ENCODE measurements at regions not wholly inside any gene's neighbourhood (a gene's known extent, or its start where the extent isn't known, plus 50 kb on each side); places are given as distances from the start of the nearest gene placed in this dataset.

DNA sequence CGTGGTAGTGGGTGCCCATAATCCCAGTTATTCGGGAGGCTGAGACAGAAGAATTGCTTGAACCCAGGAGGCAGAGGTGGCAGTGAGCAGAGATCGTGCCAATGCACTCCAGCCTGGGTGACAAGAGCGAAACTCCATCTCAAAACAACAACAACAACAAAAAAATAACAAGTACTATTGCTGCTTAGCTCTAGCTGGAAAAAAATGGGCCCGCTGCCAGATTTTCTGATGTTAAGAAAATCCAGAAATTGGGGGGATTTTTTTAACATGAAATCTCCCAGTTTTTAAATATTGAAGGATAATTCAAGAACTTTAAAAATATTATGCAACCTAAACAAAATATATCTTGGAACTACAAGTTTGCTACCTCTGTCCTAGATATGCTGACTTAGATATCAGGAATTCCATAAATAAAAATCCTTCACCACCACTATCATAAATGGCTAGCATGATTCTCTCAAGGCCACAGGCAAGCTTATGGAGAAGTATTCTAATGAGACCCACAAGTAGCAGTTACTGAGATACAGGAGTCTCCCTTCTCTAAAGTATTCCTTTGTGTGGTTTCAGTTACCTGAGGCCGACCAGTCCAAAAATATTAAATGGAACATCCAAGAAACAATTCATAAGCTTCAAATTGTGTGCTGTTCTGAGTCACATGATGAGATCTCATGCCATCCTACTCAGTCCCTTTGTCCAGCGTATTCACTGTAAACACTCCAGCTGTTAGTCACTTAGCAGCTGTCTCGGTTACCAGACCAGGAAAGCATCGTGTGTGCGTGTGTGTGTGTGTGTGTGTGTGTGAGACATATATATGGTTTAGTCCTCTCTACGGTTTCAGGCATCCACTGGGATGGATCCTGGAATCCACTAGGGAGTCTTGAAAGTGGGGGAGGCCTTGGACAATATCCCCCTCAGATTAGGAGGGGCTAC, 277.2 kb downstream of the TBL1XR1 start:
- Histone ChIP-seq H4K20me1 (ENCODE audit: insufficient read depth, poor library complexity, severe bottlenecking) (no peaks in the 10 kb centered on the region), H3K79me2 (no peaks in the 10 kb centered on the region), H3K27ac (peak overlapping the region; percentile 74), H3K4me3 (no peak overlapping the region), H3K4me1 (ENCODE audit: insufficient read depth) (peaks cover 18% of the 10 kb centered on the region), H3K9me3 (ENCODE audit: low read depth) (no peaks in the 10 kb centered on the region), H3K36me3 (replicated peaks; ENCODE audit: insufficient read depth, low read depth) (no peaks in the 10 kb centered on the region), H3K9me2 (replicated peaks; ENCODE audit: insufficient read depth) (no peaks in the 10 kb centered on the region), H3K27me3 (no peaks in the 10 kb centered on the region), H2AFZ (peak overlapping the region; percentile 4), H3K4me2 (peak overlapping the region; percentile 52)
- peak; percentile 48 for DNase-seq (ENCODE audit: low spot score)
- TF ChIP-seq EZH2 (IDR thresholded peaks at IDR 0.05; ENCODE audit: borderline replicate concordance), result no peak
- WGBS (ENCODE audit: low lambda C conversion rate, missing lambda C conversion rate), result 71% methylated on average over 11 of the region's 11 CpGs

DNA sequence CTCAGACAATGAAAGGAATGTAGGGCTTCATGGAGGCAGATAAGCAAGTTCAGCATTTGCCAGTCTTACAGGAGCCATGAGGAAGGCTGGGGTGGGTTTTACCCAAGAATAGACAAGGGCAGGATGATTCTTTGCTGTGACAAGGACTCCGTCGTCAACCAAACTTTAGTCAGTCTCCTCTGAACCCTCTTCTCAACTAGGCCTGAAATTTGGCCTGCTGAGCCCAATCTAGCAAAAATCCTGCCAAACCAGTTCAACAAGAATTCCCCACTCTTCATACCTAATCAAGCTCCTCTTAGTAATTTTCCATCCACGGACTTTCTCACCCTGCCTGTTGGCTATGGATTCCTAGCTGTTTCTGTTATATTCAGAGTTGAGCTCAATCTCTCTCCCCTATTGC, 280.5 kb downstream of the TBL1XR1 start:
- no peaks in the 10 kb centered on the region for H3K9me2 ChIP-seq (replicated peaks; ENCODE audit: insufficient read depth)
- WGBS (ENCODE audit: low lambda C conversion rate, missing lambda C conversion rate), result 45% methylated on average over 3 of the region's 3 CpGs
- no peak overlapping the region for H3K4me2 ChIP-seq
- H4K20me1 ChIP-seq (ENCODE audit: insufficient read depth, poor library complexity, severe bottlenecking), result no peaks in the 10 kb centered on the region
- no peaks in the 10 kb centered on the region for H3K9me3 ChIP-seq (ENCODE audit: low read depth)
- H3K79me2 ChIP-seq, result no peaks in the 10 kb centered on the region
- TF ChIP-seq EZH2 (IDR thresholded peaks at IDR 0.05; ENCODE audit: borderline replicate concordance) (no peak), EZH2phosphoT487 (IDR thresholded peaks at IDR 0.05; ENCODE audit: low read depth, severe bottlenecking, unreplicated experiment) (no peak)
- TF ChIP-seq, protein P1, sequence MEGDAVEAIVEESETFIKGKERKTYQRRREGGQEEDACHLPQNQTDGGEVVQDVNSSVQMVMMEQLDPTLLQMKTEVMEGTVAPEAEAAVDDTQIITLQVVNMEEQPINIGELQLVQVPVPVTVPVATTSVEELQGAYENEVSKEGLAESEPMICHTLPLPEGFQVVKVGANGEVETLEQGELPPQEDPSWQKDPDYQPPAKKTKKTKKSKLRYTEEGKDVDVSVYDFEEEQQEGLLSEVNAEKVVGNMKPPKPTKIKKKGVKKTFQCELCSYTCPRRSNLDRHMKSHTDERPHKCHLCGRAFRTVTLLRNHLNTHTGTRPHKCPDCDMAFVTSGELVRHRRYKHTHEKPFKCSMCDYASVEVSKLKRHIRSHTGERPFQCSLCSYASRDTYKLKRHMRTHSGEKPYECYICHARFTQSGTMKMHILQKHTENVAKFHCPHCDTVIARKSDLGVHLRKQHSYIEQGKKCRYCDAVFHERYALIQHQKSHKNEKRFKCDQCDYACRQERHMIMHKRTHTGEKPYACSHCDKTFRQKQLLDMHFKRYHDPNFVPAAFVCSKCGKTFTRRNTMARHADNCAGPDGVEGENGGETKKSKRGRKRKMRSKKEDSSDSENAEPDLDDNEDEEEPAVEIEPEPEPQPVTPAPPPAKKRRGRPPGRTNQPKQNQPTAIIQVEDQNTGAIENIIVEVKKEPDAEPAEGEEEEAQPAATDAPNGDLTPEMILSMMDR (IDR thresholded peaks at IDR 0.05; ENCODE audit: poor library complexity), result no peak
- peak overlapping the region; percentile 67 for H3K27ac ChIP-seq
- no peaks in the 10 kb centered on the region for H3K27me3 ChIP-seq
- peak; percentile 48 for DNase-seq (ENCODE audit: low spot score)
- H3K4me3 ChIP-seq, result no peak overlapping the region
- no peaks in the 10 kb centered on the region for H3K36me3 ChIP-seq (replicated peaks; ENCODE audit: insufficient read depth, low read depth)
- peaks cover 18% of the 10 kb centered on the region for H3K4me1 ChIP-seq (ENCODE audit: insufficient read depth)
- peak overlapping the region; percentile 3 for H2AFZ ChIP-seq

DNA sequence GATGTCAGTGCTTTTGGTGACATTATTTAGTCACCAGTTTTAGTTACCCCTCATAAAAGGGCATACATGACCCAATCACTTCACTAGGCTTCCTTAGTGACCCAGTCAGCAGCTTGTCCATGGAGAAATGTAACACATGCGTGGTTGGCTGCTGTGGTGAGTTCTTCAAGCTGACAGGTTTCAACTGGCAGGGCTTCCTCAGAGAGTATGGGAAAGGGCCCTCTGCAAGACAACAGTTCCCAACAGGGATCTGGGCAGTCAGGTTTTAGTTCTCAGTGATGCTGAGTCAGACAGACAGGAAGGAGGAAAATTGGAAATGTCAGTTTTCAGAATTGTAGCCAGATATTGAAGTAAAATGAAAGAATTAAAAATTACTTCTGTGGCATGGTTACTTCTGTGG, 282.5 kb downstream of the TBL1XR1 start:
- no peak overlapping the region for H2AFZ ChIP-seq
- WGBS (ENCODE audit: low lambda C conversion rate, missing lambda C conversion rate), result 96% methylated on average over 1 of the region's 1 CpG
- H3K27me3 ChIP-seq, result no peaks in the 10 kb centered on the region
- no peaks in the 10 kb centered on the region for H3K79me2 ChIP-seq
- no peak overlapping the region for H3K27ac ChIP-seq
- no peaks in the 10 kb centered on the region for H3K9me2 ChIP-seq (replicated peaks; ENCODE audit: insufficient read depth)
- no peaks in the 10 kb centered on the region for H3K9me3 ChIP-seq (ENCODE audit: low read depth)
- no peak for DNase-seq (ENCODE audit: low spot score)
- H3K4me1 ChIP-seq (ENCODE audit: insufficient read depth), result peaks cover 8% of the 10 kb centered on the region
- no peak overlapping the region for H3K4me2 ChIP-seq
- TF ChIP-seq EZH2phosphoT487 (IDR thresholded peaks at IDR 0.05; ENCODE audit: low read depth, severe bottlenecking, unreplicated experiment) (no peak), EZH2 (IDR thresholded peaks at IDR 0.05; ENCODE audit: borderline replicate concordance) (no peak)
- TF ChIP-seq, protein P1 (IDR thresholded peaks at IDR 0.05; ENCODE audit: poor library complexity), result no peak
- H3K36me3 ChIP-seq (replicated peaks; ENCODE audit: insufficient read depth, low read depth), result no peaks in the 10 kb centered on the region
- H4K20me1 ChIP-seq (ENCODE audit: insufficient read depth, poor library complexity, severe bottlenecking), result no peaks in the 10 kb centered on the region
- no peak overlapping the region for H3K4me3 ChIP-seq

DNA sequence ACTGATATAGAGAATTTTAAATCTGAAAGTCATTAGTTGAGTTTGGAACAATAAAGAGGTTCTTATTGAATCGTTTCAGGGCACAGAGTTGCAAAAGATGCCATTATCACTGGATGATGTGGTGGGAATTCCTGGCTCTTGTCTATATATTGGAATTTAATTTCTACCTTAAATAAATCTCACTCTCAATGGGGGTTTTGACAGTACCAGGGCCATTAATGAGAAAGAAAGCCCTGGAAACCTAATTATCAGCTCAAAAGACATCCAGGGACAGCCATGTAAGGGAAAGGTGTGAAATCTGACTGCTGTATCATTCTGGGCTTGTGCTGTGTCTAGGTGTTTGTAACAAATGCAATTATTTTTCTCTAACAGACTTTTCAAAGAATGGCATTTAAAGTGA, 285.7 kb downstream of the TBL1XR1 start:
- H3K9me3 ChIP-seq (ENCODE audit: low read depth), result no peaks in the 10 kb centered on the region
- no peaks in the 10 kb centered on the region for H3K27me3 ChIP-seq
- H4K20me1 ChIP-seq (ENCODE audit: insufficient read depth, poor library complexity, severe bottlenecking), result no peaks in the 10 kb centered on the region
- no peaks in the 10 kb centered on the region for H3K79me2 ChIP-seq
- no peaks in the 10 kb centered on the region for H3K9me2 ChIP-seq (replicated peaks; ENCODE audit: insufficient read depth)
- no peak overlapping the region for H3K4me2 ChIP-seq
- H3K27ac ChIP-seq, result no peak overlapping the region
- DNase-seq (ENCODE audit: low spot score), result no peak
- WGBS (ENCODE audit: low lambda C conversion rate, missing lambda C conversion rate), result 86% methylated on average over 1 of the region's 1 CpG
- TF ChIP-seq, protein P1 (IDR thresholded peaks at IDR 0.05; ENCODE audit: poor library complexity), result no peak
- TF ChIP-seq EZH2 (IDR thresholded peaks at IDR 0.05; ENCODE audit: borderline replicate concordance) (no peak), EZH2phosphoT487 (IDR thresholded peaks at IDR 0.05; ENCODE audit: low read depth, severe bottlenecking, unreplicated experiment) (no peak)
- H3K36me3 ChIP-seq (replicated peaks; ENCODE audit: insufficient read depth, low read depth), result no peaks in the 10 kb centered on the region
- no peak overlapping the region for H3K4me3 ChIP-seq
- peaks cover 2% of the 10 kb centered on the region for H3K4me1 ChIP-seq (ENCODE audit: insufficient read depth)
- H2AFZ ChIP-seq, result no peak overlapping the region

All from hepatocyte (in vitro differentiated cells).